GM21737 (cell line): ENCODE measurements at regions not wholly inside any gene's neighbourhood (a gene's known extent, or its start where the extent isn't known, plus 50 kb on each side); places are given as distances from the start of the nearest gene placed in this dataset.

Experiments used
- ATAC-seq: cut with Tn5 transposase; IDR thresholded peaks from one replicate; pipeline ENCODE4 v1.9.1; 2021; ENCODE audit warnings: mild to moderate bottlenecking, moderate library complexity; ENCODE audit not compliant: unreplicated experiment

DNA sequence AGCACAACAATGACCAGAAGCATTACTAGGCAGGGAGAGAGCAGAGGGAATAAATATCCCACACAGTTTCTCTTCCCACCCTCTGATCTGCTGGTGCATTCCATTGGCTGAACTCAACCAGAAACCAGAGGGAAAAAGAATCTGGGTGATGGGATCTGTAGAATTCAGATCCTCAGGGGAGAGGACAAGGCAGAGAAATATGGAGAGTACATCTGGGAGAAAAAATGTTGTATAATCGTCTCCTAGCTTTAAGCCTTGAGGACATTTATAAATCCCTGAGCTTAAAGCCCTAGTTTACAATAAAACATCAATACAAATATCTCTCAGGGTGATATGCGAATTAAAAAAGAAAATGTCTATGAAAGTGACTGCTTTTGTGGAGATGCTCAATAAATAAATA lies 368.1 kb upstream of the MAD2L1 start:
- ATAC-seq: no peak

GRCh38 chr4:120432301-120432860 lies 365.7 kb upstream of the MAD2L1 start:
- no peak for ATAC-seq

GRCh38 chr4:120431180-120431579 lies 364.5 kb upstream of the MAD2L1 start:
- no peak for ATAC-seq

DNA sequence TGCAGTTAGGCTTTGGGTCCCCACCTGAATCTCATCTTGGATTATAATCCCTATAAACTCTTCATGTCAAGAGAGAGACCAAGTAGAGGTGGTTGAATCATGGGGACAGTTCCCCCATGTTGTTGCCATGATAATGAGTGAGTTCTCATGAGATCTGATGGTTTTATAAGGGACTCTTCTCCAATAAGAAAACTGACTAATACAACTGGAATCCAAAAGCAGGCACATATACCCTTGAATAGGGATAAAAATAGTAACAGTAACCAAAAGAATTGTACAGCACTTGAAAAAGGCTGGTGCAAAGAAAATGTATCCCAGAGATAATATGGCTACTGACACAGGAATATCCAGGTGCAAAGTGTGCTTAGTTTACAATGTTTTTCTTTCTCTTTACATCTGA lies 351.5 kb upstream of the MAD2L1 start:
- ATAC-seq: no peak

GRCh38 chr4:120415896-120416295 lies 349.2 kb upstream of the MAD2L1 start:
- no peak for ATAC-seq

DNA sequence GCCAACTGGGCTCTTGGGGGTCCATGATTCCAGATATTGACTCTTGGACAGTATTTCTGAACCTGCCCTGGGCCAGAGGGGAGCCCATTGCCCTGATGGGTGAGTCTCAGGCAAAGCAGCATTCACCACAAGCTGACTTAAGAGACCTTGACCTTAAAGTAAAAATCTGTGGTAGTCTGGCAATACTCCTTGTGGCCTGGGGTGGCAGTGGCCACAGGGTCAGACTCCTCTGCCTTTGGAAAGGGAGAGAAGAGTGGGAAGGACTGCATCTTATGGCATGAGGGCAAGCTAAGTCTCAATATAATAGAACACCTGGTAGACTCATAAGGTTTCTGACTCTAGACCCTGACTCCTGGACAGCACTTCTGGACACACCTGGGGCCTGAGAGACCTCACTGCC lies 340.3 kb upstream of the MAD2L1 start:
- ATAC-seq: no peak

DNA sequence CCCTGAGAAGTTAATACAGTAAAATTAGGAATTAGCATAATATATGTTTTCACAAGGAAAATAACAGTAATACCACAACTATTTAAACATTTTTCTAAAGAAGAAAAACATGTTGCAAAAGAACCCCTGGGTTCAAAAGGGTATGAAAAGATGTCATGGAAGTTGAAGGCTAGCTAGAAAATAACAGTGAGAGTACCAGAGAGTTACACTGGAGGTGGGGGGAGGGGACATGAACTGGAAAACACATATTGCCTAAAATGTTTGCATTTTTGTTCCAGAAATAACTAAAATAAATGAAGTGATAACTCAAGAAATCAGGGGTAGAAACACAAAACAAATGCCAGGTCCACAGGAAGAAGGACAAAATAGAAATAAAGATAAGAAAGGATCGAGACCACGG lies 336.6 kb upstream of the MAD2L1 start:
- ATAC-seq: no peak

- ATAC-seq: no peak
Observed at GRCh38 chr4:120400441-120400840, 333.8 kb upstream of the MAD2L1 start.

GRCh38 chr4:120399826-120400225 lies 333.2 kb upstream of the MAD2L1 start:
- no peak for ATAC-seq

DNA sequence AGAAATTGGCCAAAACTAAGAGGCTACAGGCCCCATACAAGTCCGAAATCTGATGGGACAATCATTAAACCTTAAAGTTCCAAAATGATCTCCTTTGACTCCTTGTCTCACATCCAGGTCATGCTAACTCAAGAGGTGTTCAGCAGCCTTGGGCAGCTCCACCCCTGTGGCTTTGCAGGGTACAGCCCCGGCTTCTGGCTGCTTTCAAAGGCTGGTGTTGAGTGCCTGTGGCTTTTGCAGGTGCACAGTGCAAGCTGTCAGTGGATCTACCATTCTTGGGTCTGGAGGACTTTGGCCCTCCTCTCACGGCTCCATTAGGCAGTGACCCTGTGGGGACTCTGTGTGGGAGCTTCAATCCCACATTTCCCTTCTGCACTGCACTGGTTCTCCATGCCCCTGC lies 329.1 kb upstream of the MAD2L1 start:
- no peak for ATAC-seq

DNA sequence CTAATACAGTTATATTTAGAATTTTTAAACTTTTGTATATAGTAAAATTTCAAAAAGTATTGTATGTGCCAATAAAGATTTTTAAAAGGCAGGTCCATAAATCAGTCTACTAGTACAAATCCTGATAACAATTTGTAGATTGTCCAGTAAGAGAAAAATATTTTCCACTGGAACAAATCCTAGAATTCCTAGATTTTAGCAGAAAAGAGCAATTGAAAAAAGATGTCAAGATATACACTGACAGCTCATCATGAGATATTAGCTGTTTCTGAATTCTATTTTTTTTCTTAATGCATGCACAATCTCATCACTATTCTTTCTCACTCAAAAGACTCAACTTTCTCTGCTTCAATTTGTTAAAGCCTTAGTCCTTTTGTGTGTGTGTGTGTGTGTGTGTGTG lies 289.2 kb upstream of the MAD2L1 start:
- ATAC-seq: no peak

- ATAC-seq: no peak
Observed at GRCh38 chr4:120354381-120354780, 287.7 kb upstream of the MAD2L1 start.

GRCh38 chr4:120353235-120353634 lies 286.6 kb upstream of the MAD2L1 start:
- no peak for ATAC-seq

- no peak for ATAC-seq
Observed at GRCh38 chr4:120352739-120353138, 286.1 kb upstream of the MAD2L1 start.

GRCh38 chr4:120348948-120349347 lies 282.3 kb upstream of the MAD2L1 start:
- no peak for ATAC-seq

DNA sequence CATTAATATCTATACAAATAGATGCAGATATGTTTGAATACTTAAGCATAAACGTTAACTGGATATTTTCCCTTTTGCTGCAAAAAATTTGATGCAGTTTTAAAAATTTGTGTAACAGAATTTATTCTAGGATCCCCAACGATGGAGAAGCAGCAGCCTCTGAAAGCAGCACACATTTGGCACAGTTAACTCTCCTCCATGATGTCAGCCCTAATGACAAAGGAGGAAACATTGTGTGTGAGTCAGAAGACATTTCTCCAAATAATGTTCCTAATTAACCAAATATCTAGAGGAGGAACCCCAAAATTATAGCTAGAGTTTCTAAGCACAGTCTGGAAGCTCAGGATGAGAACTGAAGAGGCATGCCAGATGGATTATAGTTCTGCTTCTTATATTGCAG lies 281.9 kb upstream of the MAD2L1 start:
- no peak for ATAC-seq

GRCh38 chr4:120331486-120332370 lies 265.1 kb upstream of the MAD2L1 start:
- no peak for ATAC-seq

DNA sequence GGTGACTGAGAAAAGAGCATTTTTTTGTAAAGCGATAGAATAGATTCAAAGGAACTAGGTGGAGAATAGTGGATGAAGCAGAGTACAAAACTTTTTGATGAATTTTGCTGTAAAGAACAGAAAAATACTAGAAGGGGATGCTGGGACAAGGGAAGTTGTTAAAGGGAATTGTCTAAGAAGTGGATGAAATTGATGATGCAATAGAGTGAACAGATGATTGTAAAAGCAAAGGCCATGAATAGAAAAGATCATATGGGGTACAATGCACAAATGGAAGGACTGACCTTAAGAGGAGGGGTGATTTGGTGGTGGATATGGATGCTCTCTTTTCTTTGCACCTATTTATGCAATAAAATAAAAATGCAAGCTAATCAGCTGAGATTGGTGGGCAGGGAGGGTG lies 262.7 kb upstream of the MAD2L1 start:
- ATAC-seq: no peak

DNA sequence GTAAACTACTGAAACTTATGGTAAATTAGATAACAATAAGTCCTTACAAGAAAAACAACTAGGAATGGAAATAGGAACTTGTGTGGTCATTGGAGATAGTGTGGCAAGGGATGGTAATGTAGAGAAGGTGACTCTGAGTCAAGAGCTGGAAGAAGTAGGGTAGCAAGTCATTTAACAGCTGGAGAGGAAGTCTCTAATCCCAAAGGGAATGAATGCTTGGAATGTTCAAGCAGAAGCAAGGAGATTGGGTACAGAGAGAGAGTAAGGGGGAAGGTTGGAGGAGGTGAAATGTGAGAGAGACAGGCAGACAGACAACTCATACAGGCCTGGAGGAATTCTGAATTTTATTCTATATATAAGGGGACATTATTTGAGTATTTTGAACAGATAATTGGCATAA lies 260.6 kb upstream of the MAD2L1 start:
- no peak for ATAC-seq

DNA sequence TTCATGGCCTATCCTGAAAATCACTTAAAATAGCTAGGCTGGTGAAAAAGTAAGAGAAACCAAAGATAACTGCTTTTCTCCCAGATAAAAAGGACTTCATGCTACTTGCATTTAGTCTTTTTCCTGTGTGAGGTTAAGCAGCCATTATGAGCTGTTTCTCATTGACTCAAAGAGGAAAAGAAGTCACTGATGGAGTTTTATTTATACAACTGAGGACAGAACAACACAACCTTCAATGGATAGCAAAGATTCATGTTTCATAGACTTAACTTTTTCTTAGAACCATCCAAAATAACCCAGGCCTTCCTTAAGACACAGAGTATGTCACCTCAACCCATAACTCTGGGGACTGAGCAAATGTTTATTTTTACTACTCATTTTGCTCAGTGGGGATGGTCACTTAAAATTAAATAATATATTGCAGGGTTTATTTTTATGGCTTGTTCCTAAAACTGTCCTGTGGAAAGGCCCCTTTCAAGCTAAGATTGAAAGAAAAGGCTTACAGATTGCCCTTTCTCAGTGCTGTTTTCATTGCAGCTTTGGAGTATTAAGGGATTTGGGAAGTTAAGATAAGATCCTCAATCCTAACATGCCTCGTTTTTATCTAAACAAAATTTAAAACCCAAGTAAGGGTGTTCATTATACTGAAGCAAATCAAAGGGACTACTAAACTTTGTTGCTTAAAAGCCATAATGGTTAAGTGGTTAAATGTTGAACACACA lies 252.6 kb upstream of the MAD2L1 start:
- no peak for ATAC-seq

- no peak for ATAC-seq
Observed at GRCh38 chr4:120318196-120318846, 251.7 kb upstream of the MAD2L1 start.
